Endothelial cell of umbilical vein (primary cell): ENCODE measurements at regions not wholly inside any gene's neighbourhood (a gene's known extent, or its start where the extent isn't known, plus 50 kb on each side); places are given as distances from the start of the nearest gene placed in this dataset.

Source experiments
- EZH2 ChIP-seq: IDR thresholded peaks from 2 replicates; pipeline ENCODE4 v1.6.1; 2012; ENCODE audit warnings: borderline replicate concordance, low read depth, mild to moderate bottlenecking, moderate library complexity, low read length, inconsistent platforms; ENCODE audit not compliant: severe bottlenecking
- FOS ChIP-seq: IDR thresholded peaks from 2 replicates; pipeline ENCODE4 v1.6.1; 2011; ENCODE audit warnings: mild to moderate bottlenecking, low read length, moderate library complexity, borderline replicate concordance; ENCODE audit not compliant: insufficient read depth
- GATA2 ChIP-seq: IDR thresholded peaks from 2 replicates; pipeline ENCODE4 v1.7.0; 2011; ENCODE audit warnings: low read depth, mild to moderate bottlenecking, moderate library complexity, mixed read lengths, low read length; ENCODE audit not compliant: insufficient read length, insufficient read depth
- JUN ChIP-seq: IDR thresholded peaks from 2 replicates; pipeline ENCODE4 v1.6.1; 2011; ENCODE audit warnings: borderline replicate concordance, low read depth; ENCODE audit not compliant: insufficient read length, insufficient read depth
- MYC ChIP-seq: IDR thresholded peaks from one replicate; pipeline ENCODE4 v1.6.1; 2011; ENCODE audit warnings: mild to moderate bottlenecking, low read depth, low read length
- POLR2A ChIP-seq: IDR thresholded peaks from 2 replicates; pipeline ENCODE4 v1.6.1; 2012; ENCODE audit warnings: low read depth, mild to moderate bottlenecking, control low read depth, low read length
- POLR2AphosphoS5 ChIP-seq: IDR thresholded peaks from 2 replicates; pipeline ENCODE4 v1.6.1; 2012; ENCODE audit warnings: low read depth, mild to moderate bottlenecking, control low read depth, low read length, moderate library complexity; ENCODE audit not compliant: insufficient read depth
- TF ChIP-seq, protein P1 (sequence below), 2 donors: IDR thresholded peaks; 1 replicate in 1 of 2; 2 replicates in 1 of 2; pipeline ENCODE4 v1.5.1; 2011; ENCODE audit warnings: low read length in 2 of 2, mild to moderate bottlenecking in 2 of 2, moderate library complexity in 2 of 2, control low read depth in 1 of 2, inconsistent platforms in 1 of 2, low read depth in 1 of 2; ENCODE audit not compliant: insufficient read depth in 1 of 2; ENCODE audit errors: extremely low read depth in 1 of 2
- TF ChIP-seq, protein P2 (sequence below): IDR thresholded peaks from 2 replicates; pipeline ENCODE4 v1.6.1; 2011; ENCODE audit not compliant: insufficient read depth, insufficient read length

DNA sequence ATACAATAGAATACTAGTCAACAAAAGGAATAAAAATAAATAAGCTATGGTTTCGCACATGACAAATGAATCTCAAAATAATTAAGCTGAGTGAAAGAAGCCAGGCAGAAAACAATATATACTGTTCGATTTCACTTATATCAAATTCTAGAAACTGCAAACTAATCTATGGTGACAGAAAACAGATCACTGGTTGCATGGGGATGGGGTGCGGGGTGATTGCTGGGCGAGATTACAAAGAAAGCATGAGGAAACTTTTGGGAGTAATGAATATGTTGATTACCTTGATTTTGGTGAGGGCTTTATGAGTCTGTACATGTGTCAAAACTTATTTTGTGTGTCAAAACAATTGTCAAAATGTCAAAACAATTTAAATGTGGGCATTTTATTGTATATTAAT lies 135.6 kb downstream of the GPR85 start:
- TF ChIP-seq, protein P1, sequence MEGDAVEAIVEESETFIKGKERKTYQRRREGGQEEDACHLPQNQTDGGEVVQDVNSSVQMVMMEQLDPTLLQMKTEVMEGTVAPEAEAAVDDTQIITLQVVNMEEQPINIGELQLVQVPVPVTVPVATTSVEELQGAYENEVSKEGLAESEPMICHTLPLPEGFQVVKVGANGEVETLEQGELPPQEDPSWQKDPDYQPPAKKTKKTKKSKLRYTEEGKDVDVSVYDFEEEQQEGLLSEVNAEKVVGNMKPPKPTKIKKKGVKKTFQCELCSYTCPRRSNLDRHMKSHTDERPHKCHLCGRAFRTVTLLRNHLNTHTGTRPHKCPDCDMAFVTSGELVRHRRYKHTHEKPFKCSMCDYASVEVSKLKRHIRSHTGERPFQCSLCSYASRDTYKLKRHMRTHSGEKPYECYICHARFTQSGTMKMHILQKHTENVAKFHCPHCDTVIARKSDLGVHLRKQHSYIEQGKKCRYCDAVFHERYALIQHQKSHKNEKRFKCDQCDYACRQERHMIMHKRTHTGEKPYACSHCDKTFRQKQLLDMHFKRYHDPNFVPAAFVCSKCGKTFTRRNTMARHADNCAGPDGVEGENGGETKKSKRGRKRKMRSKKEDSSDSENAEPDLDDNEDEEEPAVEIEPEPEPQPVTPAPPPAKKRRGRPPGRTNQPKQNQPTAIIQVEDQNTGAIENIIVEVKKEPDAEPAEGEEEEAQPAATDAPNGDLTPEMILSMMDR (IDR thresholded peaks at IDR 0.05; ENCODE audit: extremely low read depth in 1 of 2, insufficient read depth in 1 of 2, low read depth in 1 of 2, low read length in 2 of 2) = no peak
- no peak for TF ChIP-seq EZH2
- no peak for TF ChIP-seq POLR2AphosphoS5
- TF ChIP-seq POLR2A = no peak
- TF ChIP-seq, protein P2, sequence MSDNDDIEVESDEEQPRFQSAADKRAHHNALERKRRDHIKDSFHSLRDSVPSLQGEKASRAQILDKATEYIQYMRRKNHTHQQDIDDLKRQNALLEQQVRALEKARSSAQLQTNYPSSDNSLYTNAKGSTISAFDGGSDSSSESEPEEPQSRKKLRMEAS = no peak
- TF ChIP-seq MYC = no peak
- no peak for TF ChIP-seq JUN
- TF ChIP-seq FOS = no peak
- TF ChIP-seq GATA2 = no peak
